OCI-LY3 (cell line): ENCODE measurements at regions not wholly inside any gene's neighbourhood (a gene's known extent, or its start where the extent isn't known, plus 50 kb on each side); places are given as distances from the start of the nearest gene placed in this dataset.

Source experiments
- H2AFZ ChIP-seq: fragments of 200-600, 300-600 bp; shearing (Covaris generic); 2 replicates; pipeline ENCODE4 v1.6.0; 2014; ENCODE audit warnings: antibody characterized with exemption, low read depth, low read length
- H3K27ac ChIP-seq: fragments of 200-600, 300-600 bp; sonication (generic); 2 replicates; pipeline ENCODE4 v1.5.1; 2014; ENCODE audit warnings: mild to moderate bottlenecking, low read length, moderate library complexity, mixed read lengths
- H3K27me3 ChIP-seq: fragments of 200-600, 300-600 bp; sonication (generic); 2 replicates; pipeline ENCODE4 v1.6.1; 2014; ENCODE audit warnings: low read depth, low read length, mixed read lengths
- H3K36me3 ChIP-seq: fragments of 200-600, 300-600 bp; sonication (generic); replicated peaks from 2 replicates; pipeline ENCODE3; 2014; ENCODE audit warnings: low read depth, low read length, mixed read lengths
- H3K4me1 ChIP-seq: fragments of 300-600, 200-600 bp; sonication (generic); 2 replicates; pipeline ENCODE4 v1.6.1; 2014; ENCODE audit warnings: low read length, mixed read lengths
- H3K4me2 ChIP-seq: fragments of 200-600, 300-600 bp; sonication (generic); 2 replicates; pipeline ENCODE4 v1.6.1; 2014; ENCODE audit warnings: low read length, mixed read lengths
- H3K4me3 ChIP-seq: fragments of 300-600, 200-600 bp; sonication (generic); 2 replicates; pipeline ENCODE4 v1.5.1; 2014; ENCODE audit warnings: antibody characterized with exemption, mild to moderate bottlenecking, low read length, moderate library complexity
- H3K79me2 ChIP-seq: fragments of 300-600, 200-600 bp; shearing (Covaris generic); 2 replicates; pipeline ENCODE4 v1.6.1; 2014; ENCODE audit warnings: mild to moderate bottlenecking, low read length, mixed read lengths
- H3K9ac ChIP-seq: fragments of 300-600, 200-600 bp; shearing (Covaris generic); 2 replicates; pipeline ENCODE4 v1.6.0; 2014; ENCODE audit warnings: mild to moderate bottlenecking, low read length, moderate library complexity
- H3K9me3 ChIP-seq: fragments of 200-600, 300-600 bp; shearing (Covaris generic); 2 replicates; pipeline ENCODE4 v1.6.1; 2014; ENCODE audit warnings: low read length, mixed read lengths; ENCODE audit not compliant: insufficient read depth
- H4K20me1 ChIP-seq: fragments of 200-600, 300-600 bp; sonication (generic); 2 replicates; pipeline ENCODE4 v1.6.1; 2016; ENCODE audit warnings: low read length, mixed read lengths; ENCODE audit not compliant: insufficient read depth
- EZH2phosphoT487 ChIP-seq: fragments of 200-600 bp; shearing (Covaris generic); IDR thresholded peaks from 2 replicates; pipeline ENCODE4 v1.6.1; 2018; ENCODE audit warnings: antibody characterized with exemption, mixed run types, low read depth
- TF ChIP-seq, protein P1 (sequence below): fragments of 200-600, 300-600 bp; sonication (generic); IDR thresholded peaks from 2 replicates; pipeline ENCODE4 v1.5.1; 2014; ENCODE audit warnings: antibody characterized with exemption, low read length, low read depth

GRCh38 chr1:195704028-195704427 is 904.2 kb downstream of the KCNT2 start:
- no peak overlapping the region for H3K4me3 ChIP-seq
- TF ChIP-seq EZH2phosphoT487 = no peak
- TF ChIP-seq, protein P1, sequence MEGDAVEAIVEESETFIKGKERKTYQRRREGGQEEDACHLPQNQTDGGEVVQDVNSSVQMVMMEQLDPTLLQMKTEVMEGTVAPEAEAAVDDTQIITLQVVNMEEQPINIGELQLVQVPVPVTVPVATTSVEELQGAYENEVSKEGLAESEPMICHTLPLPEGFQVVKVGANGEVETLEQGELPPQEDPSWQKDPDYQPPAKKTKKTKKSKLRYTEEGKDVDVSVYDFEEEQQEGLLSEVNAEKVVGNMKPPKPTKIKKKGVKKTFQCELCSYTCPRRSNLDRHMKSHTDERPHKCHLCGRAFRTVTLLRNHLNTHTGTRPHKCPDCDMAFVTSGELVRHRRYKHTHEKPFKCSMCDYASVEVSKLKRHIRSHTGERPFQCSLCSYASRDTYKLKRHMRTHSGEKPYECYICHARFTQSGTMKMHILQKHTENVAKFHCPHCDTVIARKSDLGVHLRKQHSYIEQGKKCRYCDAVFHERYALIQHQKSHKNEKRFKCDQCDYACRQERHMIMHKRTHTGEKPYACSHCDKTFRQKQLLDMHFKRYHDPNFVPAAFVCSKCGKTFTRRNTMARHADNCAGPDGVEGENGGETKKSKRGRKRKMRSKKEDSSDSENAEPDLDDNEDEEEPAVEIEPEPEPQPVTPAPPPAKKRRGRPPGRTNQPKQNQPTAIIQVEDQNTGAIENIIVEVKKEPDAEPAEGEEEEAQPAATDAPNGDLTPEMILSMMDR = no peak
- H3K4me2 ChIP-seq = no peak overlapping the region
- H3K36me3 ChIP-seq = no peaks in the 10 kb centered on the region
- no peaks in the 10 kb centered on the region; the same call in 1 of the 2 replicates for H3K4me1 ChIP-seq
- H4K20me1 ChIP-seq = no peaks in the 10 kb centered on the region
- no peak overlapping the region for H3K9ac ChIP-seq
- no peak overlapping the region for H2AFZ ChIP-seq
- H3K27ac ChIP-seq = no peak overlapping the region
- H3K79me2 ChIP-seq = no peaks in the 10 kb centered on the region
- no peaks in the 10 kb centered on the region for H3K9me3 ChIP-seq
- H3K27me3 ChIP-seq = no peaks in the 10 kb centered on the region

DNA sequence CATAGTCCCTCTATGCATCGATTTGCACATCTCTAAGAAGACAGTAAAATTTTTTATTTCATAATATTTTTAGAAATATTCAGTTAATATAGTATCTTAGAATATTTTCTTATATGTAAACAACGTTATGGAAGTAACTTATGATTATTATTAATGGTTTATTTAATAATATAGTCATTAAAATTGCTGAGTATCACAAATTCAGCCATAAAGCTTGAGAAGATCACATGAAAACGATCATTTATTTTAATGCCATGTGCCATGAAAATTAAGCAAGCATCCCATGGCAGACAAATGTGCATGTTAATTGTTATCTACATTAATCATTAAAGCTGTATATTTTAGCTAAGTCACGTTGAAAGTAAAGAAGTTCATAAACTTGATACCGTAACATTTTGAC is 907.1 kb downstream of the KCNT2 start:
- no peaks in the 10 kb centered on the region for H4K20me1 ChIP-seq
- no peak overlapping the region for H3K4me3 ChIP-seq
- no peaks in the 10 kb centered on the region for H3K4me1 ChIP-seq
- no peak overlapping the region for H2AFZ ChIP-seq
- no peak for TF ChIP-seq EZH2phosphoT487
- TF ChIP-seq, protein P1 = no peak
- no peak overlapping the region for H3K4me2 ChIP-seq
- no peaks in the 10 kb centered on the region for H3K36me3 ChIP-seq
- no peak overlapping the region for H3K9ac ChIP-seq
- H3K27ac ChIP-seq = no peak overlapping the region
- H3K27me3 ChIP-seq = no peaks in the 10 kb centered on the region
- no peaks in the 10 kb centered on the region for H3K9me3 ChIP-seq
- no peaks in the 10 kb centered on the region for H3K79me2 ChIP-seq

- H3K79me2 ChIP-seq = no peaks in the 10 kb centered on the region
- H3K9me3 ChIP-seq = no peaks in the 10 kb centered on the region
- no peaks in the 10 kb centered on the region for H3K36me3 ChIP-seq
- H3K9ac ChIP-seq = no peak overlapping the region
- no peak overlapping the region for H3K4me2 ChIP-seq
- H3K27me3 ChIP-seq = no peaks in the 10 kb centered on the region
- no peaks in the 10 kb centered on the region for H4K20me1 ChIP-seq
- TF ChIP-seq, protein P1 = no peak
- no peak for TF ChIP-seq EZH2phosphoT487
- H3K4me1 ChIP-seq = no peaks in the 10 kb centered on the region
- no peak overlapping the region for H3K27ac ChIP-seq
- H3K4me3 ChIP-seq = no peak overlapping the region
- H2AFZ ChIP-seq = no peak overlapping the region
These were observed 911.1 kb downstream of the KCNT2 start for GRCh38 chr1:195697130-195697529.

DNA sequence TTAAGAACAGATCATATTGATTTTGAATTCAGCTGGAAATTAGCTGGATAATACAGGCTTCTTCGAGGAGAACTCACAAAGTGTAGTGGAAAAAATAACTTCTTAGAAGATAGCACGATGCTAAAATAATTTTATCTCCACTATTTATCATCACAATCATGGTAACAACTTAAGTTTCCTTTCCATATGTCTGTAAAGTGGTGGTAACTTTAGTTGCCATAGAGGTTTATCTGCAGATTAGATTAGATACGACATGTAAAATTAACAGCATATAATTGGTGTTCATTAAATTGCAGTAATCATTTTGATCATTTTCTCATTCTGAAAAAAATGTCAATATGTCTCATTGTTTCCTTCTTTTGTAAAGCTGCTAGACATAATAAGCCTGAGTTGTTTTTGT is 921.5 kb downstream of the KCNT2 start:
- H3K4me2 ChIP-seq = no peak overlapping the region
- H3K4me1 ChIP-seq = no peaks in the 10 kb centered on the region
- H3K79me2 ChIP-seq = no peaks in the 10 kb centered on the region
- TF ChIP-seq, protein P1 = no peak
- no peak for TF ChIP-seq EZH2phosphoT487
- H2AFZ ChIP-seq = no peak overlapping the region
- H3K27ac ChIP-seq = no peak overlapping the region
- no peaks in the 10 kb centered on the region for H3K36me3 ChIP-seq
- no peaks in the 10 kb centered on the region for H3K27me3 ChIP-seq
- no peaks in the 10 kb centered on the region for H3K9me3 ChIP-seq
- H3K4me3 ChIP-seq = no peak overlapping the region
- H3K9ac ChIP-seq = no peak overlapping the region
- H4K20me1 ChIP-seq = no peaks in the 10 kb centered on the region
